A204.1 (cell line): ENCODE measurements at regions not wholly inside any gene's neighbourhood (a gene's known extent, or its start where the extent isn't known, plus 50 kb on each side); places are given as distances from the start of the nearest gene placed in this dataset.
A peak's percentile ranks its signal among the peaks of the same experiment; 100 is the strongest.

Experiments
- FAIRE-seq: peaks from 2 replicates; lab custom pipeline; 2012; peaks lifted over from hg19 to GRCh38; lab: Jason Lieb, UNC

DNA sequence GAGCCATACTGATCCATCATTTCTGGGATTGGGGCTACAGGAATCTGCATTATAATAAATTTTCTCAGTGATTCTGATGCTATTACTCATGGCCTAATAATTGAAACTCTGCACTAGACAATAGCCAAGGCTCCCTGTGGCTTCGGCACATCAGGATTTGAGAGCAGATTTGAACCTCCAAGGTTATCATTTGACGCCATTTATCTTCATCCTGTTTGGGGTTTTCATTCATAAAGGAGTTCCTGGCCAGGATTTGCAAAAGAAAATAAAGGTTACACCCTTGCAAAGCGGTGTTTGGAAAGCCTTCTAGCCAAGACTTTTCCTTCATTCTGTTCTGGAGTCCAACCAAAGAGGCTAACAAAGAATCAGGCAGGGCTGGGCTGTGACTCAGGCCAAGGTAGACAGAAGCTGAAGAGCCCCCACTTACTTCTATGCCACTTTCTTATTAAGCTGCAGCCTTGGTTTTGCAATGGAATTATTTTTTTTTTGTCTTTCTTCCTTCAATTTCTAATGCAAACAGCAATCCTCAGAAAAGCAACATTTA is 330.1 kb downstream of the DHX35 start:
- no peak for FAIRE-seq

DNA sequence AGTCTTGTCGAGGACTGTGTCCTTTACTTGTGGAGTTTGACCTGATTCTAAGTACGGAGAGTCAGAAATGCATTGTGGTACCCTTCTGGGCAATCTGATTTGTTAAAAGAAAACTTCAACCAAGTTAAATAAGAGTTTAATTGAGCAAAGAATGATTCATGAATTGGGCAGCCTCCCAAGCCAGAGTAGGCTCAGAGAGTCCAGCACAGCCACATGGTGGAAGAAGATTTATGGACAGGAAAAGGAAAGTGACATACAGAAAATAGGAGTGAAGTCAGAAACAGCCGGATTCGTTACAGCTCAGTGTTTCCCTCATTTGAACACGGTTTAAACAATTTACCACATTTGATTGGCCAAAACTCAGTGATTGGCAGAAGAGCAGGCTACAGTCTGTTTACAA is 329.2 kb downstream of the DHX35 start:
- FAIRE-seq: no peak

DNA sequence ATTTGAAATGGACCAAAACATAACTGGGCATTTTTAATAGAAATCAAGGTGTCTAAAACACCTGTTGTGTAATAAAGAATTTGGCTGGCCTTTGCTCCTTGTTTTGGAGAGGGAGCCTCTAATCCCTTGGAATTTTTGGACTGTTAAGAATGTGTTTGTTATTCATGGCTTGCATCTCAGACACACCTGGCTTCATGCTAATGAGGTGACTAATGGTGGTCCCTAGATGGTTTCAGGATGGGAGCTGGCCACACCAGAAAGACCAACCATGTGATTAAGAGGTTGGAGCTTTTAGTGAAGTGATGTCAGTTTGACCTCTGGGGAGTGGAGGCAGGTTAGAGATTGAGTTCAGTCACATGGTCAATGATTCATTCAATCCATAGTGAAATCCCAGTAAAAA is 328.4 kb downstream of the DHX35 start:
- no peak for FAIRE-seq

DNA sequence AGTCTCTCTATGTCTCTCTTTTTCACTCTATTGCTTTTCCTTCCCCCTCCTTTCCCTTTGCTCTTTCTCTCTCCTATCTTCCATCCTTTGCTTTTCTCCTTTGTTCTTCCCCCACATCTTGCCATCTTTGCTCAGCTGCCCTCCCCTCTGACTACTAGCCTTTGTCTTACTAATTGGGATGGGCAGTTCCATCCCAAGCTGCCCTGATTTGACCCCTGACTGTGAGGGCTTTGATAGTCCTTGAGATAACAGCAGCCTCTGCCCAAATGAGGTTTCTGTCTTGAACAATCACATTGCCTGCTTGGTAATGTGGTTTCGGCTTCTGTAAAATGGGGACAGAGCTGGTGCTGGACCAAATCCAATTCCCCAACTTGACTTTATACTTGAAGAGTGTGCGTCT is 327.7 kb downstream of the DHX35 start:
- FAIRE-seq: no peak

DNA sequence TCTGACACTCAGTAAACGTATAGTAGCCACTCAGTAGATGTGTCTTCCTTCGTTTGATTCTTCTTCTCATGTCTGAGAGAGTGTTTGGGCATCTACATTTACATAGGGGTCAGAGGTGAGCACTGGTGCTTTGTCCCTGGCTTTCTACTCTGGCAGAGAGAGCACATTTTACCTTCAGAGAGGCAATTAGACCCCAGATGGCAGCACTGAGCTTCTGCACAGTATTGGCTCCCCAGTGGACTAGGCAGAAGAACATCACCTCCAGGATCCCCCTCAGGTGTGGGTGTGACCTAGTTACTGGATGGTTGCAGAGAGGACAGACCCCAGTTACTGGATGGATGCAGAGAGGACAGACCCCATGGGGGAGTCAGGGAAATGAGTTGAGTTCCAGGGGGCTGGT is 327.2 kb downstream of the DHX35 start:
- FAIRE-seq: no peak

DNA sequence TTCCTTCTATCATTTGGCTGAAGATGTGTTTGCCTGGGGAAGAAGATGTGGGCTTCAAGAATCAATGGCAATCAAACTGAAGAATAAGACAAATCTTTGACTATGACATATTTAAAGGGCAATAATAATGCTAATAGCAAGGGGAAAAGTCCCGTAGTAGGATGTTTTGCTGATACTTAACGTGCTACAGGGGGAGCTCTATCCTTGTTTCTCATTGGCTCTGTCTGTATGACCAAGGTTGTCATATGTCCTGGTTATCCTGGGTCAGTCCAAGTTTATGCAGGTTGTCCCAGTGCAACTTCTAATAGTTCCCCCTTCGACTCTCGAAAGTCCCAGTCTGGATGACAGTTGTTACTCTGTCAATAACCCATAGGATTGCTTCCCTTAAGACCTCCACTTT is 321.3 kb downstream of the DHX35 start:
- FAIRE-seq: no peak

DNA sequence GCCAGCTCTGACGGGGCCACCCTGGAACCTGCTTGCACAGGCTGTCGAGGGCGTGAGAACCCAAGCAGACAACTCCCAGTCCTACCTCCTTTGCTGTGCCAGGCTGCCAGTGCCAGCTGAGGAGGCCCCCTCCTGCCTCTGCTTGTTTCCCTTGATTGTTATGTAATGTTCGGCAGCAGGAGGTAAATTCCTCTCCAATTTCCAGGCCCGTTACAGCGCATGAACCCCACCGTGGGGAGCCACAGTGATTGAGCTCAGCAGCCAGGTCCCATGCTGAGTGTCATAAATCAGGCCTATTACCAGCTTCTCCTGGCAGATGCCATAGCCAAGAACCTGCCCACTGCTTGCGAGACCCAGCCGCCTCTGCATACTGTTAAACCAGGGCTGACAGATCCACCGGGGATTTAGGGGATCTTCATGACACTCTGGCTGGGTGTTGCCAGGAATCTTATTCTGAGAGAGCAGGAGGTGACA is 320.5 kb downstream of the DHX35 start:
- FAIRE-seq: no peak

DNA sequence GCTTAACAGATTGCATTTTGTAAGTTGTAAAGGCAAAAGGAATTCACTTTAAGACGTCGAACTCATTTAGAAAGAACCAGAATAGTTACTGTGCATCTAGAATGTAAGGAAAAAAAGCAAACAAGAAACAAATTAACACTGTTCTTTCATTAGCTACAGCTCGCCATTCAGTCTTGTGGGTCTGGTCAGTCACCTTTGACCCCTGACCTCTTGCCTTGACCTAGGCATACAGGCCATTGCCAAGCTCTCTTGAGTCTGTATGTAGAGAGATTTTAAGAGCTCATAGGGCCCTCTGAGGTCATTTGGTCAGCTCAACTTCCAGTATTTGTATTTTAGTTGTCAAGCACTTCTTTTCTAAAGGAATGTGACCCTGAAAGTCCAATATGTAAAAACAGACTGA is 318.7 kb downstream of the DHX35 start:
- FAIRE-seq: no peak

DNA sequence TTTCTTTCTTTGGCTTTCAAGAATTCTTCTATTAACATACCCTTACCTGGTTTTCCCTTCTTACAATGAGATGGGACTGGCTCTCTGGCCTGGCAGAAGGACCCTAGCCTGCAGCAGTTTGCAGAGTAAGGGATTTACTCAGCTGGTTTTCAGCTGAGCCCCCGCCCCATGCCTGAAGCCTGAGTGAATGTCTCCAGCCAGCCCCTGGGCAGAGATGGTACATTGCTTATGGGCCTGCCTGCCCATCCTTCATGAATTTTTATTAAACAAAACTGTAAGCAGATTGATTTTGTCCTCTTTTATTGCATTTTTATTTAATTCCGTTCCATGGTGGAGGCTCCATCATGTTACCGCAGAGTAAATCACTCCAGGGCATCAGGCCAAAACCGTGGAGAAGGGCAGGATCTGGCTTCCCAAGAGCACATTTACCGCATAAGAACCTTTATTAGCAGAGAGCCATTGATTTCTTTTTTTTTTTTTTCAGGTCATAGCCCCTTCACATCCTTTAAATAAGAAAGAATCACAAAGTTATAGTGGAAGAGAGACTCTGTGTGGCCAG is 316.2 kb downstream of the DHX35 start:
- no peak for FAIRE-seq

DNA sequence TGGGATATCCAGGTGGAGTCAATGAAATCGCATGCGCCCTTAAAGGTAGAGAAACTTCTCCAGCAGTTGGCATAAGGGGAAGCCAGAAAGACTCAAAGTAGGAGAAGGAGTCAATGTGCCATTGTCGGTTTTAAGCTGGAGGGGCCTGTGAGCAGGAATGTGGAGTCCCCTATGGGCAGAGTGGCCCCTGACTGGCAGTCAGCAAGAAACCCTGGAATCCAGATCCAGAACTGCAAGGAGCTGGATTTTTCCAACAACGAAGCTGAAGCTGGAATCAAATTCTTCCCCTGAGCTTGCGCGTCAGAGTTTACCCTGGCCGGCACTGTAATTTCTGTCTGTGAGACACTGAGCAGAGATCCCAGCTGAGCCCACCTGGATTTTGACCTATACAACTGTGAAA is 315.0 kb downstream of the DHX35 start:
- FAIRE-seq: no peak

DNA sequence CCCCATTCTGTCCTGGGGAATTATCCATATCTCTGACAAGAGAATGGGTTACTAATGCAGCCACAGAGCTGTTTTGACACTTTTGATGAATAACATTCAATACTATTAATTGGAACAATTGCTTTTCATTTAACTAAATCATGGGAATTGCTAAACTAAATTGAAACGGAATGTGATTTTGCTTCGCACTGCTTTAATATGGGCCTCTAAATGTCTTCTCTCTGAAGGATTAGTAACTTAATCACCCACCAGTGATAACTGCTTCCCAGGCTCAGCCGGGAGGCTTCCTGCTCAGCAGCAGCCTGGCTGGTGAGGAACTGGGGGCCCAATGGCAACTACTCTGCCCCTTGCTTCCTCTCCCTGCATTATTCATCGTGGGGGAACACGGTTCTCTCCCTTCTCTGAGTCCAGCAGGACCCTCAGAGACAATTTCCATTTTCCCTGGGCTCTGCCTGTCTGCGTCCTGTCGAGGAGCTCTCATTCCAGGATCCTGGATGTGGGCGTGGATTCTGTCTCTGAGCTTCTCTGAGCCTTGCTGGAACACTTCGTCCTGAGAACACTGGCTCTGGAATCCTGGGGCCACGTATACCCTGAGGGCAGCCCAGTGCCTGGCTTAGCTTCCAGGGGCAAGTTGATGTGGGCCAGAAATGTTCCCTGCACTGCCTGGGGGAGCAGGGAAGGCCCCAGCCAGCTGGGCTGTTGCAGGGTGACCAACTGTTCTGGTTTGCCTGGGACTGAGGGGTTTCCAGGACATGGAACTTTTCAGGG is 308.9 kb downstream of the DHX35 start:
- FAIRE-seq: no peak

DNA sequence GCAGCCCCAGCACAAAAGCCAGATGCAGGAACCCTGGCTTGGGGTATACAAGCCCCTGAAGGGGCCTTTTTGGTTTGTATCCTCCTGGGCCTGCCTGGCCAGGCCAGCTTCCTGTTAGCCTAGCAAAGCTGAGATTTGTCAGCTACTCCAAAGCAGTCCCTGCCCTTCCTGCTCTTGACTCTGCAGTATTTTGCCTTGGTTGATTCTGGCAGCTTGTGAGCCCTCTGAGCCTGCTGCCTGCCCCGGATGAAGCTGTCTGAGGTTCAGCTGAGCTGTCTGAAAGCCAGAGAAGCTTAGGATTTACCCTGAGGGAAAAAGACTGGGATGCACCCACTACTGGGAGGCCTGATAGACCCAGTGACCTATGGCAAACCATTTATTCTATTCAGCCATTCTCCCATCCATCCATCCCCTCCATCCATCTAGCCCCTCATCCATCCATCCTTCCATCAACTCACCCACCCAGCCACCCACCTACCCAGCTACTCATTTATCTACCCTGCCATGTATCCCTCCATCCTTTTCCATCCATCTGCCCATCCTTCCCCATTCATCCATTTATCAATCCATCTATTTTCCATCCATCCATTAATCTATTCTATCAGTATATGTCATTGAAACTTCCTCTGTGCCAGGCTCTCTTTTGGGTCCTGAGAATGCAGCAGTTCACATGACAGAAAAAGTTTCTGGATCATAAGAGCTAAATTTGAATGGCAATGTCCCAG is 307.5 kb downstream of the DHX35 start:
- no peak for FAIRE-seq

DNA sequence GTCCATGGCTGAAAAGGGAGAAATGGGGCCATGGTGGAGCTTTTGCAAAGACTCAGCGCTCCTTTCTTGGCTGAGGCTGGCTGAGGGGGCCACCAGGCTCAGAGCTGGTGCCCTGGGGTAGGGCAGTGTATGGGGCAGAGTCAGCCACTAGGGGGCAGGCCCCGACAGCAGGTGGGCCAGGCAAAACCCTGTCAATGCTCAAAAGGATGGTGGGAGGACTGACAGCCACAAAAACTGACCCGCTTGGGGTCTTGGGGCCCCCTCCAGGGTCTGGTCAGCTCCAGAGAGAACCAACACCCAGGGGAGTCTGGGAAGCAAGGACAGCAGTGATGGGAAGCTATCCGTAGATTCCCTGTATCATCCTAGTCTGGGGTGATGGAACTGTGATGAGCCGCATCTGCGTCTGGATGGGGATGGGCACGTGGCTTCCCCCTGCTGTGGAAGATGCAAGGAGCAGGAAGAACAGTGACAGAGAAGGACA is 306.9 kb downstream of the DHX35 start:
- no peak for FAIRE-seq

DNA sequence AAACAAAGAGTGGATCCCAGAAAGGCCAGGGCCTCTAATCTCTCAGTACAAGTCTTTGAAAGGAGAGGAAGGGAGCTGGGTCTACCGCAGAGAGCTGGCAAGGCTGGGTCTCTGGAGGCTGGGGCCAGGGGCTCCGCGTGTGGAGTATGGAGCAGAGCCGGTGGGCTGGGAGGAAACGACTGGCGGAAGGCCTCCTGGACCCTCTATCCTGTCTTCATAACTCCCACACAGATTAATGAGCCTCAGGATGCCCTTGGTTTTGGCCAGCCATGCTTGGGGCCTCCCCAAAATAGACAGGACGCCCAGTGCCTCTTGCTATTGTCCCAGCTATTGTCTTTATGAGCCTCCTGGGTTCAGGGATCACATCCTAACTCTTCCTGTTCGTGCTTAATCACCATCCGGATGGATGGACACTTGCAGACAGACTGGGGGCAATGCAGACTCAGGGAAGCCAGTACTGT is 306.4 kb downstream of the DHX35 start:
- FAIRE-seq: no peak

DNA sequence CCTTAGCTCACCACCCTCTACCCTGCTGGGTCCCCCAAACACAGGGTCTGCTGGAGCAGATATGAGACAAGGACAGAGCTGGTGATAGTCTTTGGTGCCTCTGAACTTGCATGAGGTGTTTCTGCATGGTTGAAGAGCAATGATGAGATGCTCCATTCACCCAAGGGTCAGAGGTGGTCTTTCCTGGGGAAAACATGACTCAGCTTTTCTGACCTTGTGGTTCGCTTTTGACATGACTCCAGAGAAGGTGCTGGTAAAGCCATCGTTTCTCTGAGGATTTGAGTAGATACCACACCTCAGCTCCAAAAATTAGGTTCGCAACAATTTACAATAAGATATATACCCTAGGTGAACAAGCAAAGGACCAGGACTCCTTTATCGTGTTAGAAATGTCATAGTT is 304.8 kb downstream of the DHX35 start:
- no peak for FAIRE-seq

DNA sequence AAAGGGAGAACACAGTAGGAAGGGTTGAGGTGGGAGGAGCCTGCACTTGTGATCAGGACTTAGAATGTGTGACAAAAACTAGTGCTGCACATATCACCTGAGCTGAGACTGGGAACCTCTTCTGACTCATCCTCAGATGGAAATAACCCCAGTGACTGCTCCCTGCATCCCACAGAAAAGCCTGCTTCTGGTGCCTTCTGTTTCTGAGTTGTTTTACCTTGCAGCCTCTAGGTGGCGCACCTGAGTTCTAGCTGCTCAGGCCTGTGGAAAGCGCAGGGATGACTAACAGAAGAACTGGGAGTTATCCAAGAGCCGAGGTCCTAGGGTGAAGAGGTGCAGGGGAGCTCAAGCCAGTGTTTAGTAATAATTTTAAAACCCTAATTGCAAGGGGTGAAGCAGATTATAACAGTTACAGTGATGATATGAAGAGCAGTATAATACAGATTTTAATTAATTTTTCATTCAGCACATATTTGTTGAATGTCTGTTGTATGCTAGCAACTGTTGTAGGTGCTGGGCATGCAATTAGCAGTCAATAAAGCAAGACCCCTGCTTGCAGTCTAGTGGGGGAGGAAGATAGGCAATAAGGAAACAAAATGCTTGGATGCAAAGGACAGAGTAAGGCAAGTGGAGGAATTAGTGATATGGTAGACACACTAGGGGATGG is 302.5 kb downstream of the DHX35 start:
- FAIRE-seq: peak; percentile 3

DNA sequence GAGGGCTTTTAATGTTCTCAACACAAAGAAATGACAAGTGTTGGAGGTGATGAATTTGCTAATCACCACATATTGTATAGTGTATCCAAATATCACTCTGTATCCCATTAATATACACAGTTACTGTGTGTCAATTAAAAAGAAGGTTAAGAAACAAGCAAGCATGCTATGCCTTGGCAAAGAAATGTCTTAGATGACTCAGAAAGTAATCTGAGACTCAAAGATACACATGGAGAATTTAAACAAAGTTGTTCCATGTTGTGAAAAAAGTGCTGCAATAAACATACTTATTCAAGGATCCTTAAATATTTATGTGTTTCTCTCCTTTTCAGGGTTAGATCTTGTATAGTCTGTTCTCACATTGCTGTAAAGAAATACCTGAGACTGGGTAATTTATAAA is 300.9 kb downstream of the DHX35 start:
- FAIRE-seq: no peak

DNA sequence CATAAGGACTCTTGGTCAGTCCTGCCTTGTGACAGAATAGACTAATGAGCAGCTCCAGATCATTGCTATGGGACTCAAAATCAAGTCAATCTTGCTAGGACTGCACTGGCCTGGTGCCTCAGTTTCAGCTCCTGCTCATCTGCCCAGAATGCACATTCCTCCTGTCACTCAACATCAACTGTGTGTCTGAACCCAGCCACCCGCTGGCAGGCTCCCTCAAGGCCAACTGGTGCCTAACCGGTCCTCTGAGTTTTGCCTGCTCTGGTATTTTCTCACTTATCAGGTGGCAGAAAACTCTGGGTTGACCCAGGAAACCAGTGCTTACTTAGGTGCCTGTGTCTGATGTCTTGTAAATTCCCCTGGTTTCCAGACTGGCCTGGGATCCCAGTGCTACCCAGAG is 297.7 kb downstream of the DHX35 start:
- FAIRE-seq: no peak

DNA sequence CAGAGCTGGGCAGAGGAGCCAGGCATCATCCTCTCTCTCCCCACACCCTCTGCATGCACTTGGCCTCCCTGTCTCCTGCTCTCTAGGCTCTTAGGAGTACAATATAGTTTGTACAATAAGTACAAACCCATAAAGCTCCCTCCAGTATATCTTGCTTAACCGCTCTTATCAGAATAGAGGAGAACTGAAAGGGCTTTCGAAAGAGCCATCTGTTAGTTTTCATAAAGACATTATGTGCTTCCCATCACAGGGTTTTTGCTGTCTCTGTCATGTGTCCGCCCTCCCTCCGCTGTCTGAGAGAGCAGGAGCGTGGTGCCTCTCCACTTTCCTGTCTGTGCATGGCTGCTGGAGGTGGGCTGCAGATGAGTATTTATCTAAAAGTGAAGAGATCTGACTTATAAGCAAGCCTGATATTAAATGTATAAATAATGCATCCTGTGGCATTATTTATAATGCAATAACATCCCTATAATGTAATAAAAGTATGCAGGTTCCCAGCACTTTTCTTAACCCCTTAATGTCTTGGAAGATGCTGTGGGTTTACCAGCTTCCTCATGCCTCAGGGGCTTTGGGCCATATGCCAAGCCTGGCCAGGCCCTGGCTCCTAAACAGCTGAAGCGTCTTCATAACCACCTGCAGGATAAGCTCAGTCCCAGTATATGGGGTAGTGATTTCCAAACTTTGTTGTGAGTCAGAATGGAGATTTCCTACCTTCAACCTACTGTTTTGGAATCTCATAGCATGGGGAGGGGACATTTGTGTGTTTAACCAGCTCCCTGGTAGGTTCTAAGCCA is 297.1 kb downstream of the DHX35 start:
- FAIRE-seq: no peak

DNA sequence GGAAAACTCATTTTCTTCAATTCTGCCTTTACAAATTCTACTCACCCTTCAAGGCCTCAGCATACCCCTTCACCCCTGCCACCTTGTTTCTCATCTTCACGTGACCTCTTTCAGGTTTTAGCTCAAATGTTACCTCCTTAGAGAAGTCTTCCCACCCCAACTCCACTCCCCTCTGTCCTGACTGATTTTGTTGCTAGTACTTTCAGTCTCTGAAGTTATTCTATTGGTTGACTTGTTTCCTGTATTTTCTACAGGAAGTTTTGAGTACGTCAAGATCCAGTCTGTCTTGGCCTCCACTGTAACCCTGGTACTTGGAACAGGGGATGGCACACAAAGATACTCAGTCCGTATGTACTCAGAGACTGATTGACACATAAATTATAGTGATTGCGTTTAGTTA is 296.1 kb downstream of the DHX35 start:
- FAIRE-seq: no peak

DNA sequence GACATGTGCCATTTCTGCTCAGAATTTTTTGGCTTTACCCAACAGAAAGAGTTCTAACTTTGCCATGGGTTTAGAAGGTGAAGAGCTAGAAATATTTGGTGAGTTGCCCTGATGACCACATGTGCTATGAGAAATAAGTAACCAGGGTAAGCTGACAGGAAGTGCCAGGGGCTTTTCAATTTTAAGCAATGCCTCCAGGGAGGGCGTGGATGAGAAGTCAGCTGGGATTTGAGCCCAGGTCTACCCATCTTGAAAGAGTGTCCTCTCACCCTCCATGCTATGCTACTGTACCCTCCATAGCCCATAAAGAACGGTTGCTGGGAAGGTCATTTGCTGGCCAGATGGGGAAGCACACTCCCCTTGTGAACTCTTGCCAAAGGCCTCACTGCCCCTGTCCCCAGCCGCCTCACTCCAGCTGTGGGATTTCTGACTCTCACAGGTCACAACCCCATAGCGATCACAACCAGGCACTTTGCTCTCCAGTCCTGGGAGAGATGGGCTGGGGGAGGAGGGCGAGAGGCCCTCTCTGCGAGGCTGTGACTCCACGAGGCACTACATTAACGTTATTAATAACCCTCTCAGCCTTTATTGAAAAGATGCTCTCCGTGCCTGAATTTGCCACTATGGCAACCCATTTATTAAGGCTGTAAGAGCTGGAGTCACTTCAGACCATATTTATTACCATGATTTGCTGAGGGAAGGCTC is 291.1 kb downstream of the DHX35 start:
- no peak for FAIRE-seq
